AG04450 (cell line): ENCODE measurements at regions not wholly inside any gene's neighbourhood (a gene's known extent, or its start where the extent isn't known, plus 50 kb on each side); places are given as distances from the start of the nearest gene placed in this dataset.

Source experiments
- CTCF ChIA-PET: fragments of 300-600, 350-600 bp; formaldehyde crosslinking; extraction: SDS; loops from one replicate; lab custom pipeline; 2022; ENCODE audit warnings: antibody characterized with exemption, inconsistent platforms; lab: Charles Lee
- POLR2A ChIA-PET: fragments of 350-600 bp; formaldehyde crosslinking; extraction: SDS; loops from one replicate; lab custom pipeline; 2021; ENCODE audit warnings: antibody characterized with exemption, inconsistent platforms; lab: Yijun Ruan, JAX
- DNase-seq: peaks from one replicate; pipeline ENCODE4 v3.0.0-alpha.2; 2011; ENCODE audit warnings: low read depth, low spot score
- H3K27ac ChIP-seq: one replicate; pipeline ENCODE4 v1.5.1; 2012; ENCODE audit warnings: low read depth, low read length, control low read depth
- H3K27me3 ChIP-seq: one replicate; pipeline ENCODE4 v1.6.0; 2012; ENCODE audit warnings: low read length; ENCODE audit not compliant: control insufficient read depth, insufficient read depth
- H3K4me3 ChIP-seq: 2 replicates; pipeline ENCODE4 v1.5.1; 2011; ENCODE audit warnings: mild to moderate bottlenecking, low read depth, low read length, control low read depth
- H3K9me3 ChIP-seq: 2 replicates; pipeline ENCODE4 v1.5.1; 2012; ENCODE audit warnings: low read length; ENCODE audit not compliant: control insufficient read depth, insufficient read depth
- CTCF ChIP-seq: IDR thresholded peaks from 2 replicates; pipeline ENCODE4 v1.5.1; 2011; ENCODE audit warnings: low read depth, low read length, control low read depth, inconsistent platforms

- DNase-seq = no peak
- Histone ChIP-seq H3K4me3 (no peak overlapping the region), H3K27me3 (no peaks in the 10 kb centered on the region), H3K27ac (no peak overlapping the region), H3K9me3 (no peaks in the 10 kb centered on the region)
- ChIA-PET POLR2A (no interaction called here), CTCF (interaction anchor here (1.1 kb wide), 1 partner anchor 9 kb away, joined by 3 read pairs; no protein-coding TSS in a partner anchor)
- no peak for TF ChIP-seq CTCF
Measured at GRCh38 chr2:163463411-163463810, 272.4 kb downstream of the FIGN start.

GRCh38 chr2:163462993-163463392 is 272.8 kb downstream of the FIGN start:
- Histone ChIP-seq H3K27me3 (no peaks in the 10 kb centered on the region), H3K4me3 (no peak overlapping the region), H3K27ac (no peak overlapping the region), H3K9me3 (no peaks in the 10 kb centered on the region)
- ChIA-PET CTCF (interaction anchor here (1.1 kb wide), 1 partner anchor 10 kb away, joined by 3 read pairs; no protein-coding TSS in a partner anchor), POLR2A (no interaction called here)
- TF ChIP-seq CTCF = no peak
- DNase-seq = no peak

GRCh38 chr2:163459986-163460385 is 275.8 kb downstream of the FIGN start:
- DNase-seq = no peak
- Histone ChIP-seq H3K27ac (no peak overlapping the region), H3K27me3 (no peaks in the 10 kb centered on the region), H3K9me3 (no peaks in the 10 kb centered on the region), H3K4me3 (no peak overlapping the region)
- ChIA-PET POLR2A (no interaction called here), CTCF (no interaction called here)
- no peak for TF ChIP-seq CTCF

GRCh38 chr2:163456953-163457743 is 278.7 kb downstream of the FIGN start:
- POLR2A ChIA-PET = no interaction called here
- H3K27ac ChIP-seq = no peak overlapping the region
- TF ChIP-seq CTCF = no peak
- H3K4me3 ChIP-seq = no peak overlapping the region
- no peaks in the 10 kb centered on the region for H3K9me3 ChIP-seq
- no peaks in the 10 kb centered on the region for H3K27me3 ChIP-seq
- CTCF ChIA-PET = no interaction called here
- no peak for DNase-seq

- ChIA-PET CTCF (no interaction called here), POLR2A (no interaction called here)
- no peaks in the 10 kb centered on the region for H3K27me3 ChIP-seq
- DNase-seq = no peak
- no peaks in the 10 kb centered on the region for H3K9me3 ChIP-seq
- TF ChIP-seq CTCF = no peak
- H3K4me3 ChIP-seq = no peak overlapping the region
- no peak overlapping the region for H3K27ac ChIP-seq
Measured at GRCh38 chr2:163455815-163456214, 280.0 kb downstream of the FIGN start.
